NCI-H2029 treated with DMSO at 0.1 percent for 48 hours (cell line): ENCODE measurements at regions not wholly inside any gene's neighbourhood (a gene's known extent, or its start where the extent isn't known, plus 50 kb on each side); places are given as distances from the start of the nearest gene placed in this dataset.
"Not testable (repeated sequence)": the region's sequence is repeated elsewhere in the genome, so short reads cannot be mapped to it uniquely, and the experiment has no call there.

Experiments
- DNase-seq: peaks from one replicate; lab custom pipeline; 2025; lab: John Stamatoyannopoulos, UW

DNA sequence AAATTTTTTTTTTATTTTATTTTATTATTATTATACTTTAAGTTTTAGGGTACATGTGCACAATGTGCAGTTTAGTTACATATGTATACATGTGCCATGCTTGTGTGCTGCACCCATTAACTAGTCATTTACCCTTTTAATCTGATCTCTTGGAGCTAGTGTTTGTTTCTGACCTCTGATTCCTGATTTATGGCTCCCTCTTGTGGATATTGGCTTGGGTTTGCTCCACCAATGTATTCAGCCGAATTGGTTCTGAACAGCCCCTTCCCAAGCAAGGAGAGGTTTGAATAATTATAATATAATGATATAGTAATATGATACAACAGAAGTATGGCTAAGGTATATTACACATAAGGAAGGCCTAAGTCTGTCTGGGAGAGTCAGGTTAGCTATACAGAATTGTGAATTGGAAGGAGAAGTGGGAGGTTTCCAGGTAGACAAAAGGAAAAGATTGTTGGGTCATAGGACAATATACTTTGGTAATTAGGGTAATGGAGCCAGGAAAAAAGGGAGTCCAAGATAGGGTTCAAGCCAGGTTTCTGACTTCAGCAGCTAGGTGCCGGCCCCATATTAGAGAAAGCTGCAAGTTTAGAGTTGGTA is 53.1 kb upstream of the HMCN1 start:
- DNase-seq = peak; percentile 39

- DNase-seq = no peak
These were observed 53.7 kb upstream of the HMCN1 start for GRCh38 chr1:185680453-185680852.

DNA sequence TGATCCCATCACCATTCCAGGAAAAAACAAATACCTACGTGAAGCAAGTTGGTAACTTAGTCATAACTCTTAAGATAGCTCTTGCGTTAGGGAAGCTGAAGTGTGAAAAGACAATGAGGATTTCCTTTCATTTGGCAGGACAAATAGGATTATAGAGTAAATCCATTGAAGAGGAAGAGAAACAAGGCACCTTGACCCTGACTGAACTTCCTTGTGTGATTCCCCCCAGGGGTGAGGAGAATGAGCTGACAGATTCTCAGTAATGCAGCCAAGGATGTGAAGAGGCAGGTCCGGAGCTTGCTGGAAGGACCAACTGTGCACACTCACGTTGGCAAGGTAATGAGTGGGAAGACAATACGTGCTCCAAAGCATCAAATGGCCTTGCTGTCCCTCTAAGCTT is 55.0 kb upstream of the HMCN1 start:
- DNase-seq = no peak

- no peak for DNase-seq
These were observed 57.2 kb upstream of the HMCN1 start for GRCh38 chr1:185676969-185677368.

- DNase-seq = peak; percentile 39
These were observed 60.0 kb upstream of the HMCN1 start for GRCh38 chr1:185674201-185674600.

- DNase-seq = no peak
These were observed 61.4 kb upstream of the HMCN1 start for GRCh38 chr1:185672719-185673360.

- DNase-seq = peak; percentile 22
These were observed 64.0 kb upstream of the HMCN1 start for GRCh38 chr1:185670187-185670627.

GRCh38 chr1:185668013-185668412 is 66.2 kb upstream of the HMCN1 start:
- no peak for DNase-seq

DNA sequence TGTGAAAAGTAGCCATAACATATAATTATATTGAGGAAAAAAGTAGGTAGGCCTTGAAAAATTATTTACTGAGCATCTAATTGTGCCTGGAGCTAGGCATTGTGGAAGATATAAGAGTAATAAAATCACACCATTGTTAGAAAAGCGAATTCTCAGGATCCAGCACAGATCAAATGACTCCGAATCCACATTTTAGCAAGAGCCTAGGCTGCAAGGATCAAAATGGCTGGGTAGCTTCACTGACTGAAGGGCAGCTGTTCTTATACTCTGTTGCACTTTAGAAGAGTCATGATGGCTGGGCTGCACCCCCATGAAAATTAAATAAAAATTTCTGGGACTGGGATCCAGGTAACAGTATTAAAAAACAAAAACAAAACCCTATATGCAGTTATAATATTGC is 67.6 kb upstream of the HMCN1 start:
- DNase-seq = no peak

GRCh38 chr1:185663771-185664296 is 70.4 kb upstream of the HMCN1 start:
- no peak for DNase-seq

DNA sequence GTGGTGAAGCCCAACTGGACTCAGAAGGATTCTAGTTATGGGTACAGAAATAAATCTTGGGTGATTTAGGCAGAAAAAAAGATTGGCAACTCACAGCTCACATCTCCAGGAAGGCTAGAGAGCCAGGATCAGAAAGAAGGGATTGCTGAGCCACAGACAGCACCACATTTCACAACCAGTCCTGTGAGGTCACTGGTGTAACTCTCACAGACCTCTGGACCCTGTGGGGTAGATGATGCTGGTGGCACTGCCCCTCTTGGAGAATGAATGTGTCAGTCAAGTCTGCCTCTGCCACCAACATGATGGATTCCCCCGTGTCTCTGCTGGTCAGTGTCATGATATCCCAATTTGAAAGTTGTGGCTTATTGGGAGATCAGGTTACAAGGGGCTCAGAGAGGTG is 70.9 kb upstream of the HMCN1 start:
- DNase-seq = no peak

- no peak for DNase-seq
These were observed 72.2 kb upstream of the HMCN1 start for GRCh38 chr1:185661971-185662370.

DNA sequence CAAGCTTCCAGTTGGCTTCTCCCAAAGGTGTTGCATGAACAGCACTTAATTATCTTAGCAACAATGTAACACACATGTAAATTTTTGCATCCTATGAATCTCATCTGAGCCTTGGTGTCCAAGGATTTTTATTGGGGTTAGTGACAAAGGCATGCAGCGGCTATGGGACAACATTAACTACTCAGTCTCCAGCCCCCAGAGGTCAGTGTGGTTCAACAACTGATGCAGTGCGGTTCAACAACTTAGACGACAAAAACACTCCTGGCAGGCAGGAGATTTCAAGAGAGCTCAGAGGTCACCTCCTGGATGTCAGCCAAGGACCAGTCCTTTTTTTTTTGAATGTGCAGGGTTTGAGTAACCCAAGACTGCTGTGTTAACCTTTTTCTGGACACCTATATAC is 77.5 kb upstream of the HMCN1 start:
- DNase-seq = no peak

DNA sequence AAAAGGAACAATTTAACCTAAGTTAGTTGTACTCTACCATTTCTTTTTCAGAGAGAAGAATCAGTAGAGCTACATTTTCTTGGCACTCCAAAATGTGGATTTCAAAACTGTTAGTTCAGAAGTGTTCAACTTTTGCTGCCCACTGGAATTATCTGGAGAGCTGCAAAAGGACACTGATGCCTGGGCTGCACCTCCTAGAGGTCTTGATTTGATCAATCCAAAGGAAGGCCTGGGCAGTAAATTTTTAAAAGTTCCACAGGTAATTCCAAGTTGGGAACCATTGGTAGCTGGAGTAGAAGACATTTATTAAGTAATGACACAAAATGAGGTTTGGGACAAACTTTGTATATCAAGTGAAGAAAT is 79.3 kb upstream of the HMCN1 start:
- DNase-seq = no peak

GRCh38 chr1:185654199-185654951 is 79.8 kb upstream of the HMCN1 start:
- no peak for DNase-seq

- DNase-seq = no peak
These were observed 80.6 kb upstream of the HMCN1 start for GRCh38 chr1:185653615-185654014.

DNA sequence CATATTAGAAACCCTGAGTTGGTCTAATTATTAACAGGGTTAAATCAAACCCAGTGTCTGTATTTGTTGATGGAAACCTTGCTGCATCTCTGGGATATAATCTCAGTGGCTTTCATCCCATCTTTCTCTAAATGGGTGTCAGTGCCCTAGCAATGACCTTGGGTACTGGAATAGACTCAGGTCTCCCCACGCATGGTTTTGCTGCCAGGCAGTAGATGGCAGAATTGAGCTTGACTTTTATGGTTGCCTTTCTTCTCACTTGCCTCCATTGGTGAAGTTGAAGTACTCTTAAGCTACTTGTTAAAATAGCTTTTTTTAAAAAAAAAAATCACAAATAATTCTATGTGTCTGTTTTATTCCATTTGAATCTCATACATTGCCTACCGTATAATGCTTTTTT is 81.8 kb upstream of the HMCN1 start:
- DNase-seq = no peak

DNA sequence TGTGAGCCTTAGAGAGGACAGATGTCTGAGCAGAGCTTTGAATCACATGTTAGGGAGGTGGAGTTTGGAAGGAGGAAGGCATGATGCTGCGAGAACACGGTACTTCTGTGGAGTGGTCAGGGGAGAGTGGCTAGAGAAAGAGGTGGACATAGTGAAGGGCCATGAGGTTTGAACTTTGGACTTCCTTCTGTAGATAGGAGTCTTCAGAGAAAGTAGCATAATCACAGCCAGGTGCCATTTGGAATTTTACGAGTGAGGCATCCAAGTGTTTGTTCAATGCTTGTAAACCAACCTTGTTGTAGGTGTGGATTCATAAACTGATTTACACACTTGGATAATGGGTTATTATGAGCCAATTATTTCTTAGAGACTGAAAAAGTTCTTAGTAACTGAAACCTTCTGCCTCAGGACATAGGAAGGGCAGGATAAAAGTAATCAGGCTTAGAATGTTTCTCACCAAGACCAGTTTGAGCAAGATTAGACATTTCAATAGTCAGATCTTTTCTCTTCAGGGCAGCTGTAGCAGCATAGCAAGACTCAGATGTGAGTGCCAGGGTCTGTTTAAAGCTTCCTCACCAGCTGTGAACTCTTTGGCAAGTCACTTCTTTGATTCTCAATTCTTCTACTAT is 83.5 kb upstream of the HMCN1 start:
- no peak for DNase-seq

DNA sequence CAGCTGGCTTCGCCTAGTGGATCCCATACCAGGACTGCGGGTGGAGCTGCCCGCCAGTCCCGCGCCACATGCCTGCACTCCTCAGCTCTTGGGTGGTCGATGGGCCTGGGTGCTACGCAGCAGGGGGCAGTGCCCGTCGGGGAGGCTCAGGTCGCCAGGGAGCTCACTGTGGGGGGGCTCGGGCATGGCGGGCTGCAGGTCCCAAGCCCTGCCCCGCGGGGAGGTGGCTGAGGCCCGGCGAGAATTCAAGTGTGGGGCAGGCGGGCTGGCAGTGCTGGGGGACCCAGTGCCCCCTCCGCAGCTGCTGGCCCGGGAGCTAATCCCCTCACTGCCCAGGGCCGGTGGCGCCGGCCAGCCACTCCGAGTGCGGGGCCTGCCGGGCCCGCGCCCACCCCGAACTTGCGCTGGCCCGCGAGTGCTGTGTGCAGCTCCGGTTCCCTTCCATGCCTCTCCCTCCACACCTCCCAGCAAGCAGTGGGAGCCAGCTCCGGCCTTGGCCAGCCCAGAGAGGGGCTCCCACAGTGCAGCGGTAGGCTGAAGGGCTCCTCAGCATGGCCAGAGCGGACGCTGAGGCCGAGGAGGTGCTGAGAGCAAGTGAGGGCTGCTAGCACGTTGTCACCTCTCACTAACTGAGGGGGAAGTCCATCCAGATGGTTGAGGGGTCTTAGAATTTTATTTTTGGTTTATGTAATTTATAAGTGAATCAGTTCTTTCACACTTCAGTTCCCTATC is 85.2 kb upstream of the HMCN1 start:
- no peak for DNase-seq

DNA sequence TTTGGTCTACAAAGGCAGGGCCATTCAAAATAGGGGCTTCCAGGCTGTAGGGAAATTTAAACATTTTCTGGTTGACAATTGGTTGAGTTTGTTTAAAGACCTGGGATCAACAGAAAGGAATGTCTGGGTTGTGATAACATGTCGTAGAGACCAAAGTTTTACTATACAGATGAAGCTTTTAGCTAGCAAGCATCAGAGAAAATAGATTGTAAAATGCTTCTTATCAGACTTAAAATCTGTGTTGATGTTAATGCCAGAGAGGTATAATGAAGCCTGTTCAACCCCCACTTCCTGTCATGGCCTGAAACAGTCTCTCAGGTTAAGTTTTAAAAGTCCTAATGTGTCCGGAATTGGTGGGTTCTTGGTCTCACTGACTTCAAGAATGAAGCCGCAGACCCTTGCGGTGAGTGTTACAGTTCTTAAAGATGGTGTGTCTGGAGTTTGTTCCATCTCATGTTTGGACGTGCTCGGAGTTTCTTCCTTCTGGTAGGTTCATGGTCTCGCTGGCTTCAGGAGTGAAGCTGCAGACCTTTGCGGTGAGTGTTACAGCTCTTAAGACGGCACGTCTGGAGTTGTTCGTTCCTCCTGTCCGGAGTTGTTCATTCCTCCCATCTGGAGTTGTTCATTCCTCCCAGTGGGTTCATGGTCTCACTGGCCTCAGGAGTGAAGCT is 86.5 kb upstream of the HMCN1 start:
- DNase-seq = not testable (repeated sequence)

GRCh38 chr1:185646202-185646683 is 87.9 kb upstream of the HMCN1 start:
- peak; percentile 19 for DNase-seq
